WTC11 (cell line): ENCODE measurements at regions not wholly inside any gene's neighbourhood (a gene's known extent, or its start where the extent isn't known, plus 50 kb on each side); places are given as distances from the start of the nearest gene placed in this dataset.

Experiments
- ATAC-seq: fragments of 200-7000 bp; cut with Tn5 transposase; 2 replicates; pipeline ENCODE4 v1.10.0; 2021; ENCODE audit warnings: mild to moderate bottlenecking, moderate library complexity
- CTCF ChIA-PET: fragments of 300-600 bp; sonication (Branson Sonifier 250); formaldehyde crosslinking; loops from one replicate; lab custom pipeline; 2021; ENCODE audit warnings: antibody characterized with exemption; lab: Charles Lee
- POLR2A ChIA-PET: fragments of 350-600 bp; sonication (Branson Sonifier 250); formaldehyde crosslinking; loops from one replicate; lab custom pipeline; 2021; ENCODE audit warnings: antibody characterized with exemption; lab: Charles Lee
- DNase-seq: peaks from one replicate; pipeline ENCODE4 v3.0.0; 2021; ENCODE audit warnings: low spot score
- H3K27ac Mint-ChIP-seq: 2 replicates; pipeline ENCODE4 v1.8.0; 2021; ENCODE audit warnings: mixed read lengths
- H3K27me3 Mint-ChIP-seq: 2 replicates; pipeline ENCODE4 v1.8.0; 2021; ENCODE audit warnings: low read depth, mild to moderate bottlenecking, moderate library complexity, mixed read lengths
- H3K36me3 Mint-ChIP-seq: 2 replicates; pipeline ENCODE4 v1.8.0; 2021; ENCODE audit warnings: mixed read lengths
- H3K4me1 Mint-ChIP-seq: 2 replicates; pipeline ENCODE4 v1.8.0; 2022; ENCODE audit warnings: mixed read lengths
- H3K4me3 Mint-ChIP-seq: 2 replicates; pipeline ENCODE4 v1.8.0; 2021; ENCODE audit warnings: mild to moderate bottlenecking, moderate library complexity, mixed read lengths
- H3K9me3 Mint-ChIP-seq: 2 replicates; pipeline ENCODE4 v1.8.0; 2021; ENCODE audit warnings: mixed read lengths
- ATF1 ChIP-seq: sonication (generic); formaldehyde crosslinking; IDR thresholded peaks from 2 replicates; pipeline ENCODE4 v1.8.1; 2023; ENCODE audit warnings: mild to moderate bottlenecking, moderate library complexity, missing genetic modification reagents
- CBFB ChIP-seq: sonication (generic); formaldehyde crosslinking; IDR thresholded peaks from 2 replicates; pipeline ENCODE4 v1.8.1; 2022; ENCODE audit warnings: mild to moderate bottlenecking, low read depth, missing genetic modification reagents
- EMX1 ChIP-seq: fragments of 250-450 bp; sonication (Bioruptor Pico); IDR thresholded peaks from 2 replicates; pipeline ENCODE4 v1.8.0; 2021; ENCODE audit warnings: mild to moderate bottlenecking
- ESRRA ChIP-seq: sonication (generic); formaldehyde crosslinking; IDR thresholded peaks from 2 replicates; pipeline ENCODE4 v1.8.1; 2022; ENCODE audit warnings: mild to moderate bottlenecking, missing genetic modification reagents, borderline replicate concordance
- FOXP1 ChIP-seq: sonication (generic); formaldehyde crosslinking; IDR thresholded peaks from 2 replicates; pipeline ENCODE4 v1.8.0; 2022; ENCODE audit warnings: missing genetic modification reagents, mild to moderate bottlenecking, moderate library complexity, borderline replicate concordance
- HMGA2 ChIP-seq: fragments of 250-450 bp; sonication (Bioruptor Pico); IDR thresholded peaks from 2 replicates; pipeline ENCODE4 v1.4.0; 2021; ENCODE audit warnings: mild to moderate bottlenecking, moderate library complexity
- JAZF1 ChIP-seq: fragments of 250-450 bp; sonication (Bioruptor Pico); IDR thresholded peaks from 2 replicates; pipeline ENCODE4 v1.9.0; 2021; ENCODE audit warnings: moderate library complexity, mild to moderate bottlenecking, inconsistent platforms
- NR1H2 ChIP-seq: sonication (generic); formaldehyde crosslinking; IDR thresholded peaks from 2 replicates; pipeline ENCODE4 v1.9.0; 2021; ENCODE audit warnings: mild to moderate bottlenecking, moderate library complexity, missing genetic modification reagents
- NR3C1 ChIP-seq: sonication (generic); formaldehyde crosslinking; conservative IDR thresholded peaks from 2 replicates; pipeline ENCODE4 v1.8.1; 2023; ENCODE audit warnings: low read depth, mild to moderate bottlenecking, missing genetic modification reagents
- RORB ChIP-seq: fragments of 250-450 bp; sonication (Bioruptor Pico); IDR thresholded peaks from 2 replicates; pipeline ENCODE4 v1.9.0; 2021; ENCODE audit warnings: mild to moderate bottlenecking
- SMAD4 ChIP-seq: sonication (generic); formaldehyde crosslinking; IDR thresholded peaks from 2 replicates; pipeline ENCODE4 v1.8.0; 2022; ENCODE audit warnings: mild to moderate bottlenecking, missing genetic modification reagents
- TCF7 ChIP-seq: sonication (generic); formaldehyde crosslinking; IDR thresholded peaks from 2 replicates; pipeline ENCODE4 v1.8.0; 2022; ENCODE audit warnings: mild to moderate bottlenecking, low read depth, missing genetic modification reagents, moderate library complexity
- TP53 ChIP-seq: sonication (generic); formaldehyde crosslinking; IDR thresholded peaks from 2 replicates; pipeline ENCODE4 v1.8.1; 2023; ENCODE audit warnings: mild to moderate bottlenecking, missing genetic modification reagents
- ZNF219 ChIP-seq: sonication (generic); formaldehyde crosslinking; IDR thresholded peaks from 2 replicates; pipeline ENCODE4 v1.8.0; 2023; ENCODE audit warnings: missing genetic modification reagents, mild to moderate bottlenecking, borderline replicate concordance
- TF ChIP-seq, protein P1 (sequence below): fragments of 250-450 bp; sonication (Bioruptor Pico); IDR thresholded peaks from 2 replicates; pipeline ENCODE4 v1.8.0; 2021; ENCODE audit warnings: mild to moderate bottlenecking
- TF ChIP-seq, protein P2 (sequence below): sonication (generic); formaldehyde crosslinking; IDR thresholded peaks from 2 replicates; pipeline ENCODE4 v1.8.0; 2022; ENCODE audit warnings: missing genetic modification reagents
- TF ChIP-seq, protein P3 (sequence below): sonication (generic); formaldehyde crosslinking; IDR thresholded peaks from 2 replicates; pipeline ENCODE4 v1.8.0; 2022; ENCODE audit warnings: mild to moderate bottlenecking, missing genetic modification reagents
- TF ChIP-seq, protein P4 (sequence below): sonication (generic); formaldehyde crosslinking; IDR thresholded peaks from 2 replicates; pipeline ENCODE4 v1.8.1; 2023; ENCODE audit warnings: mild to moderate bottlenecking, missing genetic modification reagents, moderate library complexity

DNA sequence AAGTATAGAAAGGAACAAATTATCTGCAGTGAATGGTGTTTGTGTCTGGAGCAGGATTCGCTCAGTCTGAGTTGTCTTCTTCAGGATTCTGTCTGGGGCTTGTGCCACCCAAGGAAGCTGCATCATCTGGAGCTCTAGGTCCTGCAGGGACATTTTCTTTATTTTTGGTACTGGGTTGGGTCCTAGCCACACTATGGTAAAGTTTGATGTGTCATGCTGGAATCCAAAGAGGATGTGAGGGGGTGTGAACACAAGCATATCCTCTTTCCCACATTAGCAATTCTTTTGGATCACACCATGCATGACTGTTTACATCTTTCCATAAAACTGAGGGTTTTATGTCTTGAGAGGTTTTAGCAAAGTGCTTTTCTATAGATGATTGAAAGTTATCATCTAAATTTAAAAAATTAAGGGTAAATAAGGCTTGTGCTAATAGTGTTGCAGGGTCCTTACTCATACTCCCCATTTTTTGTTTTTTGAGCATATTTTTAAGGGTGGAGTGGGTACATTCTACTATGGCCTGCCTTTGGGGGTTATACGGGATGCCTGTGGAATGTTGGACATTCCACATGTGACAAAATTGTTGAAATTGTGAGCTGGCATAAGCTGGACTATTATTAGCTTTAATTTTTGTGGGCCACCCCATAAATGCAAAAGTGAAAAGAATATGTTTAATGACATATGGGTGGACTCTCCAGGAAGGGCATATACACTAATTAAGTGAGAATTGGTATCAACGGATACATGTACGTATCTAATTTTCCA, 152.0 kb upstream of the HMCN1 start:
- H3K9me3 Mint-ChIP-seq = peaks cover 91% of the 10 kb centered on the region
- DNase-seq (no peak), ATAC-seq (no peak)
- CTCF ChIA-PET = interaction anchor here (1.2 kb wide), 1 partner anchor 14 kb away, joined by 3 read pairs; no protein-coding TSS in a partner anchor
- peaks cover 88% of the 10 kb centered on the region for H3K36me3 Mint-ChIP-seq
- H3K27ac Mint-ChIP-seq = no peak overlapping the region
- TF ChIP-seq HMGA2 (CRISPR knock-in tag) (no peak), TP53 (CRISPR knock-in tag) (no peak), JAZF1 (no peak), NR3C1 (CRISPR knock-in tag) (no peak), ZNF219 (CRISPR knock-in tag) (no peak), ESRRA (CRISPR knock-in tag) (no peak), SMAD4 (CRISPR knock-in tag) (no peak), NR1H2 (CRISPR knock-in tag) (no peak), CBFB (CRISPR knock-in tag) (no peak), ATF1 (CRISPR knock-in tag) (no peak), FOXP1 (no peak), TCF7 (CRISPR knock-in tag) (no peak), EMX1 (CRISPR knock-in tag) (no peak)
- TF ChIP-seq, protein P1, sequence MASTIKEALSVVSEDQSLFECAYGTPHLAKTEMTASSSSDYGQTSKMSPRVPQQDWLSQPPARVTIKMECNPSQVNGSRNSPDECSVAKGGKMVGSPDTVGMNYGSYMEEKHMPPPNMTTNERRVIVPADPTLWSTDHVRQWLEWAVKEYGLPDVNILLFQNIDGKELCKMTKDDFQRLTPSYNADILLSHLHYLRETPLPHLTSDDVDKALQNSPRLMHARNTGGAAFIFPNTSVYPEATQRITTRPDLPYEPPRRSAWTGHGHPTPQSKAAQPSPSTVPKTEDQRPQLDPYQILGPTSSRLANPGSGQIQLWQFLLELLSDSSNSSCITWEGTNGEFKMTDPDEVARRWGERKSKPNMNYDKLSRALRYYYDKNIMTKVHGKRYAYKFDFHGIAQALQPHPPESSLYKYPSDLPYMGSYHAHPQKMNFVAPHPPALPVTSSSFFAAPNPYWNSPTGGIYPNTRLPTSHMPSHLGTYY (CRISPR knock-in tag) = no peak
- TF ChIP-seq, protein P2, sequence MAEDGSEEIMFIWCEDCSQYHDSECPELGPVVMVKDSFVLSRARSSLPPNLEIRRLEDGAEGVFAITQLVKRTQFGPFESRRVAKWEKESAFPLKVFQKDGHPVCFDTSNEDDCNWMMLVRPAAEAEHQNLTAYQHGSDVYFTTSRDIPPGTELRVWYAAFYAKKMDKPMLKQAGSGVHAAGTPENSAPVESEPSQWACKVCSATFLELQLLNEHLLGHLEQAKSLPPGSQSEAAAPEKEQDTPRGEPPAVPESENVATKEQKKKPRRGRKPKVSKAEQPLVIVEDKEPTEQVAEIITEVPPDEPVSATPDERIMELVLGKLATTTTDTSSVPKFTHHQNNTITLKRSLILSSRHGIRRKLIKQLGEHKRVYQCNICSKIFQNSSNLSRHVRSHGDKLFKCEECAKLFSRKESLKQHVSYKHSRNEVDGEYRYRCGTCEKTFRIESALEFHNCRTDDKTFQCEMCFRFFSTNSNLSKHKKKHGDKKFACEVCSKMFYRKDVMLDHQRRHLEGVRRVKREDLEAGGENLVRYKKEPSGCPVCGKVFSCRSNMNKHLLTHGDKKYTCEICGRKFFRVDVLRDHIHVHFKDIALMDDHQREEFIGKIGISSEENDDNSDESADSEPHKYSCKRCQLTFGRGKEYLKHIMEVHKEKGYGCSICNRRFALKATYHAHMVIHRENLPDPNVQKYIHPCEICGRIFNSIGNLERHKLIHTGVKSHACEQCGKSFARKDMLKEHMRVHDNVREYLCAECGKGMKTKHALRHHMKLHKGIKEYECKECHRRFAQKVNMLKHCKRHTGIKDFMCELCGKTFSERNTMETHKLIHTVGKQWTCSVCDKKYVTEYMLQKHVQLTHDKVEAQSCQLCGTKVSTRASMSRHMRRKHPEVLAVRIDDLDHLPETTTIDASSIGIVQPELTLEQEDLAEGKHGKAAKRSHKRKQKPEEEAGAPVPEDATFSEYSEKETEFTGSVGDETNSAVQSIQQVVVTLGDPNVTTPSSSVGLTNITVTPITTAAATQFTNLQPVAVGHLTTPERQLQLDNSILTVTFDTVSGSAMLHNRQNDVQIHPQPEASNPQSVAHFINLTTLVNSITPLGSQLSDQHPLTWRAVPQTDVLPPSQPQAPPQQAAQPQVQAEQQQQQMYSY (CRISPR knock-in tag) = no peak
- TF ChIP-seq, protein P3, sequence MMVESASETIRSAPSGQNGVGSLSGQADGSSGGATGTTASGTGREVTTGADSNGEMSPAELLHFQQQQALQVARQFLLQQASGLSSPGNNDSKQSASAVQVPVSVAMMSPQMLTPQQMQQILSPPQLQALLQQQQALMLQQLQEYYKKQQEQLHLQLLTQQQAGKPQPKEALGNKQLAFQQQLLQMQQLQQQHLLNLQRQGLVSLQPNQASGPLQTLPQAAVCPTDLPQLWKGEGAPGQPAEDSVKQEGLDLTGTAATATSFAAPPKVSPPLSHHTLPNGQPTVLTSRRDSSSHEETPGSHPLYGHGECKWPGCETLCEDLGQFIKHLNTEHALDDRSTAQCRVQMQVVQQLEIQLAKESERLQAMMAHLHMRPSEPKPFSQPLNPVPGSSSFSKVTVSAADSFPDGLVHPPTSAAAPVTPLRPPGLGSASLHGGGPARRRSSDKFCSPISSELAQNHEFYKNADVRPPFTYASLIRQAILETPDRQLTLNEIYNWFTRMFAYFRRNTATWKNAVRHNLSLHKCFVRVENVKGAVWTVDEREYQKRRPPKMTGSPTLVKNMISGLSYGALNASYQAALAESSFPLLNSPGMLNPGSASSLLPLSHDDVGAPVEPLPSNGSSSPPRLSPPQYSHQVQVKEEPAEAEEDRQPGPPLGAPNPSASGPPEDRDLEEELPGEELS (CRISPR knock-in tag) = no peak
- TF ChIP-seq, protein P4, sequence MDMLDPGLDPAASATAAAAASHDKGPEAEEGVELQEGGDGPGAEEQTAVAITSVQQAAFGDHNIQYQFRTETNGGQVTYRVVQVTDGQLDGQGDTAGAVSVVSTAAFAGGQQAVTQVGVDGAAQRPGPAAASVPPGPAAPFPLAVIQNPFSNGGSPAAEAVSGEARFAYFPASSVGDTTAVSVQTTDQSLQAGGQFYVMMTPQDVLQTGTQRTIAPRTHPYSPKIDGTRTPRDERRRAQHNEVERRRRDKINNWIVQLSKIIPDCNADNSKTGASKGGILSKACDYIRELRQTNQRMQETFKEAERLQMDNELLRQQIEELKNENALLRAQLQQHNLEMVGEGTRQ = no peak
- H3K4me1 Mint-ChIP-seq = no peaks in the 10 kb centered on the region
- peaks cover 11% of the 10 kb centered on the region; the same call in 1 of the 2 replicates for H3K27me3 Mint-ChIP-seq
- POLR2A ChIA-PET = no interaction called here
- no peak overlapping the region for H3K4me3 Mint-ChIP-seq

DNA sequence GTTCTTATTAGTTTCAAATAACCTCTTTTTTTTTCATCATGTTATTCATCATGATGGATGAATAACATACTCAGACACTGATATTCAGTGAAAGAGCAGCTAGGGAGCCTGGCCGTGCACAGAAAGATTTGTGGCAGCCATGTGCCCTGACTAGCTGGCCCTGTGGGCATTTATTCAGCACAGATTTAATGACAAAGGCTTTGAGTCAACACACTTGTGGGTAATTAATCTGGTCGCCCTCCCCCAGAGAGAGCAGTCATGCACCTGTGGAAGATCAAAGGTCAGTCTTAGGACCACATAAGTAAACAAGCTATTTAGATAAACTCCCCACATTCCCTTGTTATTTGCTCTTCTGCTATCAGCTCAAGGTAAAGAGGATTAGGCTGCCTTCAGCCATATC, 153.2 kb upstream of the HMCN1 start:
- ChIA-PET POLR2A (no interaction called here), CTCF (no interaction called here)
- peaks cover 96% of the 10 kb centered on the region for H3K9me3 Mint-ChIP-seq
- H3K4me3 Mint-ChIP-seq = no peak overlapping the region
- ATAC-seq (no peak), DNase-seq (no peak)
- no peak overlapping the region for H3K27ac Mint-ChIP-seq
- H3K27me3 Mint-ChIP-seq = peaks cover 11% of the 10 kb centered on the region; the same call in 1 of the 2 replicates
- TF ChIP-seq RORB (CRISPR knock-in tag) = no peak
- peaks cover 85% of the 10 kb centered on the region for H3K36me3 Mint-ChIP-seq
- no peaks in the 10 kb centered on the region for H3K4me1 Mint-ChIP-seq
